LNCAP (cell line): ENCODE measurements at regions not wholly inside any gene's neighbourhood (a gene's known extent, or its start where the extent isn't known, plus 50 kb on each side); places are given as distances from the start of the nearest gene placed in this dataset.

ENCODE experiments used
- TF ChIP-seq, protein P1 (sequence below): fragments of 450-650 bp; IDR thresholded peaks from 2 replicates; pipeline ENCODE4 v1.5.1; 2017; ENCODE audit warnings: mild to moderate bottlenecking

DNA sequence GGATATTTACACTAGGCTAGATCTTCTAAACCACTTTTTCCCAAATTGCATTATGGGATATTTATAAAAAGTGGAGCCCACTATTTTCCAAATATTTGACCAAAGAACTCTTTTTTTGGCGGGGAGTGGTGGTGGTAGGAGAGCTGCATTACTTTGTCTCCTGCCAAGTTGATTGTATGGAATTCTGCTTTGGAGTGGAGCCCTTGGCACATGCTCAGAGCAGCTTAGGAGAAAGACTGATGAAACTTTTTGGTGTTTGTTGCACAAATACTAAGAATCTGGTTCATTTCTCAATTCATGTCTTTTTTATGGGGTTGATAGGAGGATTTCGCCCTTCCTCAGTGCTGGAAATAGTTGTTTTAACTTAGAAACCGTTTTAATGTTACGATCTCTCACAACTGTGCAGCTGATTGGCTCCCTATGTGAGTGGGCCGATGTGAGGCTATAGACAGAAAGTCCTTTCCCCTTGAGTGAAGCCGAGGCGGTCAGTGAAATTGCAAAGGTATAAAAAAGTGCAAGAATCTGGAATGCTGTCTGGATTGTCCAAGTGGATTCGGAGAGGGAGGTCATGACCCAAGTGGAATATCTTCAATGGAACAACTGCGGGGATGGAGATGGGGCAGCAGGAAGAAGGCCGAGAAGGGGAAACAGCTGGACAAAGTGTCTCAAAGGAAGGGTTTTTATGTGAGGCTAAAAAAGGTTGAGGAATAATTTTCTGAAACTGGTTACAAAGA is 415.9 kb downstream of the FGF9 start:
- TF ChIP-seq, protein P1, sequence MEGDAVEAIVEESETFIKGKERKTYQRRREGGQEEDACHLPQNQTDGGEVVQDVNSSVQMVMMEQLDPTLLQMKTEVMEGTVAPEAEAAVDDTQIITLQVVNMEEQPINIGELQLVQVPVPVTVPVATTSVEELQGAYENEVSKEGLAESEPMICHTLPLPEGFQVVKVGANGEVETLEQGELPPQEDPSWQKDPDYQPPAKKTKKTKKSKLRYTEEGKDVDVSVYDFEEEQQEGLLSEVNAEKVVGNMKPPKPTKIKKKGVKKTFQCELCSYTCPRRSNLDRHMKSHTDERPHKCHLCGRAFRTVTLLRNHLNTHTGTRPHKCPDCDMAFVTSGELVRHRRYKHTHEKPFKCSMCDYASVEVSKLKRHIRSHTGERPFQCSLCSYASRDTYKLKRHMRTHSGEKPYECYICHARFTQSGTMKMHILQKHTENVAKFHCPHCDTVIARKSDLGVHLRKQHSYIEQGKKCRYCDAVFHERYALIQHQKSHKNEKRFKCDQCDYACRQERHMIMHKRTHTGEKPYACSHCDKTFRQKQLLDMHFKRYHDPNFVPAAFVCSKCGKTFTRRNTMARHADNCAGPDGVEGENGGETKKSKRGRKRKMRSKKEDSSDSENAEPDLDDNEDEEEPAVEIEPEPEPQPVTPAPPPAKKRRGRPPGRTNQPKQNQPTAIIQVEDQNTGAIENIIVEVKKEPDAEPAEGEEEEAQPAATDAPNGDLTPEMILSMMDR = no peak

DNA sequence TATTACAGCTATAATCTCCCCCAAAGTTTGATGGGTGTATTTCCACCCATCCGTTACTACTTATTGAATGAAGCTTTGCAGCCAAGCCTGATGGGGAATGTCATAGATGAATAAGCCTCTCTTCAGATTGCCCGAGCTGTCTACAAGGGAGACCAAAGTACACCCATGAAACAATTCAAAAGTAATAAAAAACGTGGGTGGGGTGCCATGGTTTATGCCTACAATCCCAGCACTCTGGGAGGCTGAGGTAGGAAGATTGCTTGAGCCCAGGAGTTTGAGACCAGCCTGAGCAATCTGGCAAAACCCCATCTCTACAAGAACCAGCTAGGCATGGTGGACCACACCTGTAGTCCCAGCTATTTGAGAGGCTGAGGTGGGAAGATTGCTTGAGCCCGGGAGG is 419.2 kb downstream of the FGF9 start:
- TF ChIP-seq, protein P1 = no peak

DNA sequence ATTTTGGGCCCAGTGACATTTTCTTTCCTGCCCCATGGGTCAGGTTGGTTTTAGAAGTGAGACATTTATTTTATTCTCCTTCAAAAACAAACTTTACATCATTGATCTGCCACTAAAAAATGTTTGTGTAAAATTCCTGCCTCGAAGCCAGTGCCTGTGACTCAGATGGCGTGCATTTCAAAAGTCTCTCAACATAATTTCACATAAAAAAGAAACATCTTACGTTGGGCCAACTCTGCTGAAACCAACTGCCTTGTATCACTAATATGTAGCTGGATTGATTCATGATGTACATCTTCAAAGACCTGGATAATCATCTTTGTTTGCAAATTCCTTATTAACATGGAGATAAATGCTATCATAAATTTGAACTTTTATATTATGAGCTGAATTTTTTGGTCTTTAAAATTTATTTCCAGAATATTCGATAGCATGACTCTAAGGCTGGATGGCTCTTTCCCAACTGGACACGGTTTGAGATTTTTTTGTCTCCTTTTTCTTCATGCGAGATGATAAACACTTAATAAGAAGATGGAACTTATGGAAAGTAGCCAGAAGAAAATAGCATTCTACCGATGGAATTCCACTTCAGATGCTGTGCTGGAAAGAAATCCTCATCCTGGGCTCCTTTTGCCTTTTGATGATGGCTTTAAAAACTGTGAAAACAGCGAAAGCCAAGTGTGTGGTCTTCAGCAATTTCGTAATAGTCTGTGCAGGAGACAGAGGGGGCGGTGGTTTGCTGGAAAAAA is 420.5 kb downstream of the FGF9 start:
- TF ChIP-seq, protein P1 = no peak

DNA sequence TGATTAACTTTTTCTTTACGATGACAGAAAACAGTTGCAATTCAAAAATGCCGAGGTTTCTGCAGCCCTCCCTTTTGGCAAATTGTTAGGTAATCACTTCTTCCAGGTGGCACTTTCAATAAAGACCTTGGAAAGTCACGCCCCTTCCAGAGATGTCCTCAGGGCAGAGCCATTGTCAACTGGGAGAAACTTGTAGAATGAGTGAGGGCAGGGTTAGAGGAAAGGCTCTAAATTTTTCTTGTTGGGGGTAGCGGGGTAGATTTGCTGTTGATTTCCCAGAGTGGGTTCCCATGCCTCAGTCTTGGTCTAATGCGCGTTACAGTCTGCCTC is 421.1 kb downstream of the FGF9 start:
- TF ChIP-seq, protein P1 = no peak

DNA sequence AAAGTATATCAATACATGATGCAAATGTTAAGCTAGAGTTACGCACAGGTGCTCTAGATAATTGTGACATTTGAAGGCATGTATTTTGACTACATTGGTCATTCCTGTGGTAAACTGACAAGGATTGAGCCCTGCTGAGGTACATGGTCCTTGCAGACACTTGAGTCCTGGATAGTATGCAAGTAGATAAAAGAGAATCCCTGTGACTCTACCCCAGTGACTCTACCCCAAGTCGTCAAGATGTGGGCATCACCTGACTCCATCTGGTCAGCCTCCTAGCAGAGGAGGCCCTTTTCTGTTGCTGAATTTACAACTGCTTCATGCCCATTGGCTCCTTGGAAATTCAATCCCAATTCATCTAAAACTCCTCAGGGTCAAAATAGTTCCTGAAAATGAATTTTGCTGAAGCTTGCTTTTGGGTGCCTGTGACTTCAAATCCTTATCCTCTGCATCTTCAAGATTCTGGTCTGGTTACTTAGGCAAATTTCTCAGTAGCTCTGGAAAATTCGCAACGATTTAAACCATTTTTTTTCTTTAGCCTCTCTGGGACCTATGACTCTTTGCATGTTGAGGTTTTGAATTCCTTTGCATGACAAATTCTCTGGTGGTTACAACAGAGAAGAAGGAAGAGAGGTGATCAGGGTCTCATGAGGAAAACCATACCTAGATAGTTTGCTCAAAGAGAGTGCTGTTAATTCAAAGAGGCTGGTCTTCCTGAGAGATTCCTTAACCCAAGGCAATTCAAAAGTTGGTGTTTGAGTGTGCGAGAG is 422.1 kb downstream of the FGF9 start:
- TF ChIP-seq, protein P1 = no peak

DNA sequence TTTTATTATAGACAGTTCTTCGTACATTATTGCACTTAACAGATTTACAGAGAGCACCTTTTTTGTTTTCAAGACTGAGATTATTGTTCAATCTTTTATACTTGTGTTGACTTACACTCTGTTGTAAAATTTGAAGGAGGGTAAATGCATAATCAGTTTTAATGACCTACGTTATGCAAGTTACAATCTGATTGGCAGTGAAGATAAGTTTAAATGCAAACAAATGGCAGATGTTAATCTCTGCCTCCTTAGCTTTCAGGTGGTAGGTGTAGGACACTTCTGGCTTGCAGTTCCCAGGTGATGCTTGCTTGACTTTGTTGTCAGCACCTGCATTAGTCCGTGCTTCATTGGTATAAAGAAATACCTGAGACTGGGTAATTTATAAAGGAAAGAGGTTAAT is 424.9 kb downstream of the FGF9 start:
- TF ChIP-seq, protein P1 = no peak

DNA sequence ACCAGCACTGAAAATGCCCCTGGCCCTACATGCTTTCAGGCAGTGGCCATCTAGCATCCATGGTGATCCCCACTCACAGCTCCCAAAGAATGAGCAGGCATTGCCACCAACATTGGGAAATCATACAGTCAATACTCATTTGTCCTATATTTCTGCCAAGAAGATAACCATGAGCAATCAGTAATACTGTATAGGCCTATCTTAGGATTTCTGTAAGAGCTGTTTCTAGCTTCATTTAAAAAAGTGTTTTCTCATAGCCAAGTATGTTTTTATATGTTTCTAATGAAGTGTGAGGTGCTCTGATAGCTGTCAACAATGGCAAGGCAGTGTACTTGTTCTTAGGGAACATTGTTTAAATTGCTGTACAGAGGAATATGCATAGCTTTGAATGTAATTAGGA is 428.7 kb downstream of the FGF9 start:
- TF ChIP-seq, protein P1 = no peak
